ENCODE measurements at regions not wholly inside any gene's neighbourhood (a gene's known extent, or its start where the extent isn't known, plus 50 kb on each side); places are given as distances from the start of the nearest gene placed in this dataset.

DNA sequence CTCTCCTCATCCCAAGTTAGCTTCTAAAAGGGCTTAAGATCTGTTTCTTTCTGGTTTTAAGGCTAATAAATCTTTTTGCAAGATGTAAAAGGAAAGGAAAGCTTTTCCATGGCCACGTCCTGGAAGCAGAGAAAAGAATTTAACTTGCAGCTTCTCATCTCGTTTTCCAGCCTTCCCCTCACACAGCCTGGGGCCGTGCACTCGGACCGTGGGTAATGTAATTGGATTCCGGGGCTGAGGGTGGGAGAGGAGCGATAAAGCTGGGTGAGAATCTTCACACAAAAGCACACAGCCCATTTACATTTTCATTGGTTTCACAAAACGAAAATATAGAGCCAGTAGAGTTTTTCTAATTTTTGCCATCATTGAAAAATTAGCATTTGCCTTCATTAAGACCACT lies 91.2 kb downstream of the IRX2 start:
- BruUV-seq (replicated peaks), result no TSS peak
- ChIA-PET CTCF (interaction anchor here (0.7 to 1.0 kb wide), 2 partner anchors 17 to 56 kb away, joined by 3 read pairs; no protein-coding TSS in a partner anchor), POLR2A (no interaction called here)
- TF ChIP-seq, protein P1, sequence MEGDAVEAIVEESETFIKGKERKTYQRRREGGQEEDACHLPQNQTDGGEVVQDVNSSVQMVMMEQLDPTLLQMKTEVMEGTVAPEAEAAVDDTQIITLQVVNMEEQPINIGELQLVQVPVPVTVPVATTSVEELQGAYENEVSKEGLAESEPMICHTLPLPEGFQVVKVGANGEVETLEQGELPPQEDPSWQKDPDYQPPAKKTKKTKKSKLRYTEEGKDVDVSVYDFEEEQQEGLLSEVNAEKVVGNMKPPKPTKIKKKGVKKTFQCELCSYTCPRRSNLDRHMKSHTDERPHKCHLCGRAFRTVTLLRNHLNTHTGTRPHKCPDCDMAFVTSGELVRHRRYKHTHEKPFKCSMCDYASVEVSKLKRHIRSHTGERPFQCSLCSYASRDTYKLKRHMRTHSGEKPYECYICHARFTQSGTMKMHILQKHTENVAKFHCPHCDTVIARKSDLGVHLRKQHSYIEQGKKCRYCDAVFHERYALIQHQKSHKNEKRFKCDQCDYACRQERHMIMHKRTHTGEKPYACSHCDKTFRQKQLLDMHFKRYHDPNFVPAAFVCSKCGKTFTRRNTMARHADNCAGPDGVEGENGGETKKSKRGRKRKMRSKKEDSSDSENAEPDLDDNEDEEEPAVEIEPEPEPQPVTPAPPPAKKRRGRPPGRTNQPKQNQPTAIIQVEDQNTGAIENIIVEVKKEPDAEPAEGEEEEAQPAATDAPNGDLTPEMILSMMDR (IDR thresholded peaks at IDR 0.05; ENCODE audit: unreplicated experiment), result no peak
- Mint-ChIP-seq H3K36me3 (ENCODE audit: insufficient read depth, unreplicated experiment) (no peaks in the 10 kb centered on the region), H3K27ac (ENCODE audit: low read depth, unreplicated experiment) (no peak overlapping the region), H3K4me3 (ENCODE audit: unreplicated experiment) (no peak overlapping the region), H3K27me3 (ENCODE audit: insufficient read depth, unreplicated experiment) (no peaks in the 10 kb centered on the region), H3K4me1 (ENCODE audit: insufficient read depth, unreplicated experiment) (peaks cover 22% of the 10 kb centered on the region), H3K9me3 (ENCODE audit: unreplicated experiment) (no peaks in the 10 kb centered on the region)
- intact Hi-C loops (cut with micrococcal nuclease), result no loop called here
- DNase-seq (ENCODE audit: unreplicated experiment), result no peak

DNA sequence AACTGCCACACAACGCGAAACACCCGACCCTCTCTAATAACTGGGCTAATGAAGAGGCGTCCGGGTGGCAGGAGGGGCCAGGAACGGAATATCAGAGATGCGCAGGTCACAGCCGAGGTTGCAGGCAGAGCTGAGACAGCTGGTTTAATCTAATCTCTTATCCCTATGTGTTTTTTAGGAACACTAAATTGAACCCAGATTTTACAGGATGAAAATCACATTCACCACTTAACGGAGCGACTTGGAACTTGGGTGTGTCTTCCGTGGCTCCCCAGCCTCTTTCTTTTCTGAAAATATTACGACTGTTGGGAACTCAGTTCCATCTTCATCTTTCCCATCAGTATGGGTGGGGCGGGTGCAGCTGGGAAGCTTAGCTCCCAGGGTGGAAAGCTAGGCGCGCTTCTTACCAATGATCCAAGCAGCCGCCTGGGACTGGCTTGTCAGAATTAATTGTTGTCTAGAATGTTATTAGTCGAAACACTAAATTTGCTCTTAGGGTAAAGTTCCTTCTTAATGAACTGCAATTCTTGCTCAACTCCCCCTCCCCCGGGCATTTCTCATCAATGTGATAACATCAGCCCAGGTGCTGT lies 92.5 kb downstream of the IRX2 start:
- TF ChIP-seq, protein P1 (IDR thresholded peaks at IDR 0.05; ENCODE audit: unreplicated experiment), result no peak
- Mint-ChIP-seq H3K27me3 (ENCODE audit: insufficient read depth, unreplicated experiment) (no peaks in the 10 kb centered on the region), H3K27ac (ENCODE audit: low read depth, unreplicated experiment) (peak overlapping the region; percentile 75), H3K9me3 (ENCODE audit: unreplicated experiment) (no peaks in the 10 kb centered on the region), H3K36me3 (ENCODE audit: insufficient read depth, unreplicated experiment) (no peaks in the 10 kb centered on the region), H3K4me3 (ENCODE audit: unreplicated experiment) (no peak overlapping the region), H3K4me1 (ENCODE audit: insufficient read depth, unreplicated experiment) (peaks cover 22% of the 10 kb centered on the region)
- ChIA-PET POLR2A (interaction anchor here (0.6 to 1.4 kb wide), 3 partner anchors 13 to 221 kb away, joined by 3 to 5 read pairs (median 3); no protein-coding TSS in a partner anchor), CTCF (interaction anchor here (0.6 kb wide), 1 partner anchor 20 kb away, joined by 3 read pairs; no protein-coding TSS in a partner anchor)
- DNase-seq (ENCODE audit: unreplicated experiment), result no peak
- intact Hi-C loops (cut with micrococcal nuclease), result no loop called here
- BruUV-seq (replicated peaks), result no TSS peak

DNA sequence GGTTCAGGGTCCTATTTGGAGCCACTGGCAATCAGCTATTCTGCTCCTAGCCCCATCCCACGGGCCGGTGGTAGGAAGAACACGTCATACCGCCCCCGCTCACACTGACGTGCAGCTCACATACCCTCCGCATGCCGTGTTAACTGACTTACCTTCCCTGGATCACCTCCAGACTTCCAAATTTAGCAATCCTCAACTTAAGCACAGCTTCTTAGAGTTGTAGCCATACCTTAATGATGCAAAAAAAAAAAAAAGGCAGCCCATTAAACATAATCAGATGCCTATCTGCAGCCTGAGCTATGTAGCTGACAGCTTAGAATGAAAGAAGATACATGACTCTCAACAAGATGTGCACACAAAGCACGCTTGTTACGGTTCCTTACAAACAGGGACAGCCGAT lies 93.0 kb downstream of the IRX2 start:
- H3K4me1 Mint-ChIP-seq (ENCODE audit: insufficient read depth, unreplicated experiment), result peaks cover 22% of the 10 kb centered on the region
- peak; percentile 94 for DNase-seq (ENCODE audit: unreplicated experiment)
- TF ChIP-seq, protein P1 (IDR thresholded peaks at IDR 0.05; ENCODE audit: unreplicated experiment), result no peak
- H3K27me3 Mint-ChIP-seq (ENCODE audit: insufficient read depth, unreplicated experiment), result no peaks in the 10 kb centered on the region
- POLR2A ChIA-PET, result interaction anchor here (0.6 to 1.4 kb wide), 4 partner anchors 13 to 221 kb away, joined by 3 to 5 read pairs (median 3); no protein-coding TSS in a partner anchor
- no TSS peak for BruUV-seq (replicated peaks)
- CTCF ChIA-PET, result interaction anchor here (0.6 kb wide), 1 partner anchor 20 kb away, joined by 3 read pairs; no protein-coding TSS in a partner anchor
- H3K9me3 Mint-ChIP-seq (ENCODE audit: unreplicated experiment), result no peaks in the 10 kb centered on the region
- no peaks in the 10 kb centered on the region for H3K36me3 Mint-ChIP-seq (ENCODE audit: insufficient read depth, unreplicated experiment)
- intact Hi-C loops (cut with micrococcal nuclease), result no loop called here
- H3K27ac Mint-ChIP-seq (ENCODE audit: low read depth, unreplicated experiment), result peak overlapping the region; percentile 75
- no peak overlapping the region for H3K4me3 Mint-ChIP-seq (ENCODE audit: unreplicated experiment)

DNA sequence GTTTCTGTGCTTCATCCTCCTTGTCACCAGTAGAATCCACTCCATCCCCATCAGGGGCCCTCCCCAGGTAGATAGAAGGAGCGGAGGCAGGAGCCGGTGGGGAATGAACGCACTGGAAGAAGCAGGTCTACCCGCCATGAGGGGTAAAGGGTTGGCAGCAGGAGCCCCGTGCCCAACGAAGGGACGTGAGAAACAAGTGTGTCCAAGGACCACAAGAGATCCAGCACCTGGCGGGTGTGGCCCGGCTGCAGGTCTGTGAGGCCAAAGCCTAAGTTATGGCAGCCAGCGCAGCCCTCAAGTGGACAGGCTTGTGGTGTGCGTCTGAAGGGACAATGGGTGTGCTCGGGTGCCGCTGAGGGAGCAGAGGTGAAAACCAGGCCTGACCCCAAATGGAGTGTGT lies 94.3 kb downstream of the IRX2 start:
- ChIA-PET CTCF (interaction anchor here (0.7 kb wide), 1 partner anchor 22 kb away, joined by 3 read pairs; no protein-coding TSS in a partner anchor), POLR2A (no interaction called here)
- H3K4me3 Mint-ChIP-seq (ENCODE audit: unreplicated experiment), result no peak overlapping the region

More for the DNA sequence above, 94.3 kb downstream of the IRX2 start:
- Mint-ChIP-seq H3K27ac (ENCODE audit: low read depth, unreplicated experiment) (no peak overlapping the region), H3K27me3 (ENCODE audit: insufficient read depth, unreplicated experiment) (no peaks in the 10 kb centered on the region), H3K4me1 (ENCODE audit: insufficient read depth, unreplicated experiment) (peaks cover 22% of the 10 kb centered on the region), H3K9me3 (ENCODE audit: unreplicated experiment) (no peaks in the 10 kb centered on the region), H3K36me3 (ENCODE audit: insufficient read depth, unreplicated experiment) (no peaks in the 10 kb centered on the region)
- BruUV-seq (replicated peaks), result no TSS peak
- TF ChIP-seq, protein P1 (IDR thresholded peaks at IDR 0.05; ENCODE audit: unreplicated experiment), result no peak
- intact Hi-C loops (cut with micrococcal nuclease), result no loop called here
- DNase-seq (ENCODE audit: unreplicated experiment), result no peak

Measured in MCF 10A (cell line).